Neural cell (in vitro differentiated cells): ENCODE measurements at regions not wholly inside any gene's neighbourhood (a gene's known extent, or its start where the extent isn't known, plus 50 kb on each side); places are given as distances from the start of the nearest gene placed in this dataset.

ENCODE experiments used
- H2AFZ ChIP-seq: fragments of 200-600, 300-800 bp; sonication (generic), shearing (Covaris generic); 2 replicates; pipeline ENCODE4 v1.6.0; 2014; ENCODE audit warnings: low read depth, mild to moderate bottlenecking, antibody characterized with exemption, low read length, moderate library complexity
- H3F3A ChIP-seq: fragments of 200-600 bp; shearing (Covaris generic); 2 replicates; pipeline ENCODE4 v1.6.1; 2016; ENCODE audit warnings: mild to moderate bottlenecking, moderate library complexity, mixed read lengths, antibody characterized with exemption, low read length; ENCODE audit not compliant: insufficient read depth, poor library complexity, severe bottlenecking
- H3K27ac ChIP-seq: fragments of 200-600, 300-800 bp; sonication (generic), shearing (Covaris generic); 2 replicates; pipeline ENCODE4 v1.5.1; 2014; ENCODE audit warnings: mild to moderate bottlenecking, low read length, moderate library complexity
- H3K27me3 ChIP-seq: fragments of 300-800, 200-600 bp; sonication (generic), shearing (Covaris generic); 2 replicates; pipeline ENCODE4 v1.6.0; 2014; ENCODE audit warnings: mild to moderate bottlenecking, low read depth, low read length, moderate library complexity; ENCODE audit not compliant: insufficient read depth
- H3K36me3 ChIP-seq: fragments of 300-800, 200-600 bp; sonication (generic), shearing (Covaris generic); 2 replicates; pipeline ENCODE4 v1.5.1; 2014; ENCODE audit warnings: mild to moderate bottlenecking, antibody characterized with exemption, low read length, moderate library complexity; ENCODE audit not compliant: insufficient read depth
- H3K4me2 ChIP-seq: fragments of 300-800, 200-600 bp; sonication (generic), shearing (Covaris generic); 2 replicates; pipeline ENCODE4 v1.6.0; 2014; ENCODE audit warnings: mild to moderate bottlenecking, low read length
- H3K4me3 ChIP-seq: fragments of 300-800, 200-600 bp; sonication (generic), shearing (Covaris generic); 2 replicates; pipeline ENCODE4 v1.5.1; 2014; ENCODE audit warnings: mild to moderate bottlenecking, low read length, moderate library complexity
- H3K79me2 ChIP-seq: fragments of 200-600 bp; shearing (Covaris generic); replicated peaks from 2 replicates; pipeline ENCODE4 v1.6.0; 2014; ENCODE audit warnings: mild to moderate bottlenecking, low read length, moderate library complexity; ENCODE audit not compliant: insufficient read depth
- H3K9ac ChIP-seq: fragments of 300-800, 200-600 bp; sonication (generic), shearing (Covaris generic); 2 replicates; pipeline ENCODE4 v1.6.1; 2016; ENCODE audit warnings: mild to moderate bottlenecking, low read length, mixed read lengths
- H3K9me2 ChIP-seq: fragments of 200-600 bp; shearing (Covaris generic); 2 replicates; pipeline ENCODE4 v1.6.1; 2016; ENCODE audit warnings: mild to moderate bottlenecking, low read length, mixed read lengths; ENCODE audit not compliant: insufficient read depth
- H3K9me3 ChIP-seq: fragments of 200-600, 300-800 bp; sonication (generic), shearing (Covaris generic); 2 replicates; pipeline ENCODE4 v1.6.1; 2016; ENCODE audit warnings: mild to moderate bottlenecking, mixed run types, low read length, moderate library complexity, mixed read lengths
- H4K20me1 ChIP-seq: fragments of 200-600 bp; shearing (Covaris generic); 2 replicates; pipeline ENCODE4 v1.6.1; 2016; ENCODE audit warnings: mild to moderate bottlenecking, mixed run types; ENCODE audit not compliant: insufficient read depth
- CTCF ChIP-seq: fragments of 450-650 bp; IDR thresholded peaks from 2 replicates; pipeline ENCODE4 v1.5.1; 2014; ENCODE audit warnings: antibody characterized with exemption, mild to moderate bottlenecking, moderate library complexity; ENCODE audit not compliant: poor library complexity, severe bottlenecking
- EP300 ChIP-seq: fragments of 450-650 bp; conservative IDR thresholded peaks from 2 replicates; pipeline ENCODE4 v1.6.1; 2014; ENCODE audit warnings: antibody characterized with exemption, mild to moderate bottlenecking, moderate library complexity; ENCODE audit not compliant: poor library complexity, severe bottlenecking
- EZH2 ChIP-seq: fragments of 200-600, 300-800 bp; shearing (Covaris generic), sonication (generic); IDR thresholded peaks from 2 replicates; pipeline ENCODE4 v1.6.1; 2014; ENCODE audit warnings: antibody characterized with exemption, low read length, borderline replicate concordance, mild to moderate bottlenecking; ENCODE audit not compliant: insufficient read depth, poor library complexity, severe bottlenecking
- MXI1 ChIP-seq: fragments of 450-650 bp; conservative IDR thresholded peaks from 2 replicates; pipeline ENCODE4 v1.6.1; 2014; ENCODE audit warnings: antibody characterized with exemption, mild to moderate bottlenecking; ENCODE audit not compliant: poor library complexity, severe bottlenecking
- POLR2AphosphoS5 ChIP-seq: IDR thresholded peaks from 2 replicates; pipeline ENCODE4 v1.6.1; 2012
- RAD21 ChIP-seq: fragments of 450-650 bp; conservative IDR thresholded peaks from 2 replicates; pipeline ENCODE4 v1.6.1; 2014; ENCODE audit warnings: antibody characterized with exemption, mild to moderate bottlenecking, moderate library complexity
- REST ChIP-seq: IDR thresholded peaks from 2 replicates; pipeline ENCODE4 v1.6.1; 2012; ENCODE audit warnings: borderline replicate concordance
- SMC3 ChIP-seq: fragments of 450-650 bp; conservative IDR thresholded peaks from 2 replicates; pipeline ENCODE4 v1.6.1; 2014; ENCODE audit warnings: antibody characterized with exemption, mild to moderate bottlenecking, moderate library complexity; ENCODE audit not compliant: poor library complexity
- TAF1 ChIP-seq: IDR thresholded peaks from 2 replicates; pipeline ENCODE4 v1.6.1; 2012; ENCODE audit warnings: low read depth

GRCh38 chr13:111031531-111031961 is 83.6 kb upstream of the ARHGEF7 start:
- Histone ChIP-seq H3K36me3 (no peaks in the 10 kb centered on the region), H3K9ac (no peak overlapping the region), H3K4me2 (no peak overlapping the region), H3K27me3 (no peaks in the 10 kb centered on the region), H4K20me1 (no peaks in the 10 kb centered on the region), H3F3A (no peaks in the 10 kb centered on the region), H3K27ac (no peak overlapping the region), H3K4me3 (no peak overlapping the region), H3K9me3 (no peaks in the 10 kb centered on the region), H3K9me2 (no peaks in the 10 kb centered on the region), H2AFZ (no peak overlapping the region), H3K79me2 (no peaks in the 10 kb centered on the region)
- no peak for TF ChIP-seq SMC3
- TF ChIP-seq EZH2, result no peak
- TF ChIP-seq EP300, result no peak
- no peak for TF ChIP-seq CTCF
- no peak for TF ChIP-seq RAD21
- TF ChIP-seq TAF1, result no peak
- TF ChIP-seq REST, result no peak
- TF ChIP-seq MXI1, result no peak
- no peak for TF ChIP-seq POLR2AphosphoS5

- Histone ChIP-seq H3K4me3 (no peak overlapping the region), H2AFZ (no peak overlapping the region), H3K27ac (no peak overlapping the region), H3K36me3 (no peaks in the 10 kb centered on the region), H3K9me2 (no peaks in the 10 kb centered on the region), H3K9me3 (no peaks in the 10 kb centered on the region), H3K27me3 (no peaks in the 10 kb centered on the region), H3K4me2 (no peak overlapping the region), H4K20me1 (no peaks in the 10 kb centered on the region), H3K79me2 (no peaks in the 10 kb centered on the region), H3K9ac (no peak overlapping the region), H3F3A (no peaks in the 10 kb centered on the region)
- TF ChIP-seq REST (no peak), EP300 (no peak), RAD21 (no peak), EZH2 (no peak), POLR2AphosphoS5 (no peak), TAF1 (no peak), SMC3 (no peak)
Measured at GRCh38 chr13:111029957-111030609, 85.0 kb upstream of the ARHGEF7 start.
